ENCODE measurements at regions not wholly inside any gene's neighbourhood (a gene's known extent, or its start where the extent isn't known, plus 50 kb on each side); places are given as distances from the start of the nearest gene placed in this dataset.

DNA sequence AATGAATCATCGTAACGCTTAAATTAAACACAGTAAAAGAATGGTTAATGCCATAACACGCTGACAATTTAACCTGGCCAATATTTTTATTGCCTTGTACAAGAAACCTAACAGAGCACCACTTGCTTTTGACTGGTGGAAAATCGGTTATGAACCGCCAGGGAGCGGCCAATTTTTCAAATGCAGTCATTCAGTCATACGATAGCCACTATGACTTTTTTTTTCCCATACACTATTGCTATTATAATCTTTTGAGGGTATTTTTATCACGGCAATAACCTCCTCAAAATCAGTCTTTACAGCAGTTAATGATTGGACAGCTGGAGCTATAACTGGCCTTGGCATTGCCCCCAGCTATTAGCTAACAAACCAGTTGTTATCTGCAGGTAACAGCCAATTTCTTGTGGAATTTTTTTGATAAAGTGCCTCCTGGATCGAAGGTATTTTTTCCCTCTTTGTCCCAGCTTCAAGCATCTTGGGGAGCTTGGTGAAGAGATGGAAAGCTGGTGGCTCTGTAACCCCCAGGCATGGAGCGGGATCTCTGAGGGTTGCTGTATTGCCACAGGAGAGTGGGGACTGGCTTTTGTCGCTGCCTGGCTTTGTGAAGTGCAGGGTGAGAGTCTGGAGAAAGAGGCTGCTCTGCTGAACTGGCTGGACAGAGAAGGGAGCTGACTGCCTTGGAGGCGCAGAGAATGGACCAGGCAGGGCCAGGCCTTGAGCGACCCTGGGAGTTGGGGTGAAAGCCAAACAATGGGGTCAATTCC, 198.4 kb upstream of the ZNF536 start:
- no peak overlapping the region for H3K9ac ChIP-seq (ENCODE audit: insufficient read depth in 1 of 2, low read length in 2 of 2)
- H3K36me3 ChIP-seq (ENCODE audit: control insufficient read depth in 4 of 4, insufficient read depth in 4 of 4, low read length in 4 of 4), result no peaks in the 10 kb centered on the region
- no peak overlapping the region for H3K4me3 ChIP-seq
- H3K9me3 ChIP-seq (ENCODE audit: control insufficient read depth in 4 of 4, insufficient read depth in 3 of 4, low read length in 3 of 4), result peaks cover 0 to 8% (median 1%) of the 10 kb centered on the region in 4 donors
- no peak overlapping the region for H3K27ac ChIP-seq (ENCODE audit: low read depth in 1 of 2, low read length in 1 of 2)
- no peak for DNase-seq
- ATAC-seq (ENCODE audit: insufficient read depth, low FRiP score), result no peak
- no peaks in the 10 kb centered on the region for H3K4me1 ChIP-seq (ENCODE audit: control insufficient read depth in 5 of 5, insufficient read depth in 5 of 5, low read length in 5 of 5)
- peaks cover 0 to 2% (median 0%) of the 10 kb centered on the region in 3 donors for H3K27me3 ChIP-seq (ENCODE audit: control insufficient read depth in 3 of 3, insufficient read depth in 3 of 3, low read length in 2 of 3)
- WGBS, 2 donors, result 82 to 85% methylated on average over 13 of the region's 13 CpGs
- TF ChIP-seq, protein P1, sequence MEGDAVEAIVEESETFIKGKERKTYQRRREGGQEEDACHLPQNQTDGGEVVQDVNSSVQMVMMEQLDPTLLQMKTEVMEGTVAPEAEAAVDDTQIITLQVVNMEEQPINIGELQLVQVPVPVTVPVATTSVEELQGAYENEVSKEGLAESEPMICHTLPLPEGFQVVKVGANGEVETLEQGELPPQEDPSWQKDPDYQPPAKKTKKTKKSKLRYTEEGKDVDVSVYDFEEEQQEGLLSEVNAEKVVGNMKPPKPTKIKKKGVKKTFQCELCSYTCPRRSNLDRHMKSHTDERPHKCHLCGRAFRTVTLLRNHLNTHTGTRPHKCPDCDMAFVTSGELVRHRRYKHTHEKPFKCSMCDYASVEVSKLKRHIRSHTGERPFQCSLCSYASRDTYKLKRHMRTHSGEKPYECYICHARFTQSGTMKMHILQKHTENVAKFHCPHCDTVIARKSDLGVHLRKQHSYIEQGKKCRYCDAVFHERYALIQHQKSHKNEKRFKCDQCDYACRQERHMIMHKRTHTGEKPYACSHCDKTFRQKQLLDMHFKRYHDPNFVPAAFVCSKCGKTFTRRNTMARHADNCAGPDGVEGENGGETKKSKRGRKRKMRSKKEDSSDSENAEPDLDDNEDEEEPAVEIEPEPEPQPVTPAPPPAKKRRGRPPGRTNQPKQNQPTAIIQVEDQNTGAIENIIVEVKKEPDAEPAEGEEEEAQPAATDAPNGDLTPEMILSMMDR (IDR thresholded peaks at IDR 0.05; ENCODE audit: control extremely low read depth, extremely low read depth), result no peak

DNA sequence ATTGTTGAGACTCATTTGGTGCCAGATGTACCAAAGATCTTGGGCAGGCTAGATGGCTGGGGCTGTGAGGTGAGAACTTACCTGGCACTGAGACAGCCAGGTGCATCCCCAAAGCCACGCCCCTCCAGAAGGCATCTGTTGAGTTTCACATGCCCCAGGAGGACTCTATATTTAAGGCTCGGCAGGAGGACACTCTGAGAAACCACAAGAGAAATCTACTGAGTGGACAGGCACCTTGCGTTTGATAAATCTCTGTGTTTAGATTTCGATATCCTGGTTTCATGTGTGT, 197.9 kb upstream of the ZNF536 start:
- H3K4me3 ChIP-seq, result no peak overlapping the region
- no peak overlapping the region for H3K27ac ChIP-seq (ENCODE audit: low read depth in 1 of 2, low read length in 1 of 2)
- peaks cover 0 to 9% (median 1%) of the 10 kb centered on the region in 4 donors for H3K9me3 ChIP-seq (ENCODE audit: control insufficient read depth in 4 of 4, insufficient read depth in 3 of 4, low read length in 3 of 4)
- no peak overlapping the region for H3K9ac ChIP-seq (ENCODE audit: insufficient read depth in 1 of 2, low read length in 2 of 2)
- DNase-seq (no peak), ATAC-seq (ENCODE audit: insufficient read depth, low FRiP score) (no peak)
- H3K36me3 ChIP-seq (ENCODE audit: control insufficient read depth in 4 of 4, insufficient read depth in 4 of 4, low read length in 4 of 4), result no peaks in the 10 kb centered on the region
- TF ChIP-seq, protein P1 (IDR thresholded peaks at IDR 0.05; ENCODE audit: control extremely low read depth, extremely low read depth), result no peak
- peaks cover 0 to 2% (median 0%) of the 10 kb centered on the region in 3 donors for H3K27me3 ChIP-seq (ENCODE audit: control insufficient read depth in 3 of 3, insufficient read depth in 3 of 3, low read length in 2 of 3)
- no peaks in the 10 kb centered on the region for H3K4me1 ChIP-seq (ENCODE audit: control insufficient read depth in 5 of 5, insufficient read depth in 5 of 5, low read length in 5 of 5)
- 76 to 88% methylated on average over 4 of the region's 4 CpGs for WGBS, 2 donors

DNA sequence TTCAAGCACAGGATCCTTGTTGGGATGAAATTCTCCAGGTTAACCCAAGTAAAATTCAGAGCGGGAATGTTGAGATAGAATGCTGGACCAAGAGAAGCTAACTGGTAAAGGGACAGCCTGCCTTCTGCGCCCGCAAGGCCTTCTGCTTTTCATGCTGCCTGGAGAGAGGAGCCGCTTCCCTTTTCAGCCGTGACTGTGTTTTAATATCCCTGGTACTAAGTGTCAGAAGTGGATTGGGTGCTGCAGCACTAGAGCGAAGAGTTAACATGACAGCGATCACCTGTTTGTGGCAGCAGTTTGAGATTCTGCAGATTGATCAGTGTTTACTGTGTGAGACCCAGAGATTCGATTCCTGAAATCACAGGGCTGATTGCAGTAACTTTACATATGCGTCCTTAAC, 197.4 kb upstream of the ZNF536 start:
- 81 to 86% methylated on average over 9 of the region's 9 CpGs for WGBS, 2 donors
- Histone ChIP-seq H3K4me1 (ENCODE audit: control insufficient read depth in 5 of 5, insufficient read depth in 5 of 5, low read length in 5 of 5) (no peaks in the 10 kb centered on the region), H3K9me3 (ENCODE audit: control insufficient read depth in 4 of 4, insufficient read depth in 3 of 4, low read length in 3 of 4) (peaks cover 0 to 11% (median 1%) of the 10 kb centered on the region in 4 donors), H3K27ac (ENCODE audit: low read depth in 1 of 2, low read length in 1 of 2) (no peak overlapping the region), H3K36me3 (ENCODE audit: control insufficient read depth in 4 of 4, insufficient read depth in 4 of 4, low read length in 4 of 4) (no peaks in the 10 kb centered on the region), H3K9ac (ENCODE audit: insufficient read depth in 1 of 2, low read length in 2 of 2) (no peak overlapping the region), H3K4me3 (no peak overlapping the region), H3K27me3 (ENCODE audit: control insufficient read depth in 3 of 3, insufficient read depth in 3 of 3, low read length in 2 of 3) (peaks cover 0 to 2% (median 0%) of the 10 kb centered on the region in 3 donors)
- ATAC-seq (ENCODE audit: insufficient read depth, low FRiP score) (no peak), DNase-seq (no peak)
- TF ChIP-seq, protein P1 (IDR thresholded peaks at IDR 0.05; ENCODE audit: control extremely low read depth, extremely low read depth), result no peak

DNA sequence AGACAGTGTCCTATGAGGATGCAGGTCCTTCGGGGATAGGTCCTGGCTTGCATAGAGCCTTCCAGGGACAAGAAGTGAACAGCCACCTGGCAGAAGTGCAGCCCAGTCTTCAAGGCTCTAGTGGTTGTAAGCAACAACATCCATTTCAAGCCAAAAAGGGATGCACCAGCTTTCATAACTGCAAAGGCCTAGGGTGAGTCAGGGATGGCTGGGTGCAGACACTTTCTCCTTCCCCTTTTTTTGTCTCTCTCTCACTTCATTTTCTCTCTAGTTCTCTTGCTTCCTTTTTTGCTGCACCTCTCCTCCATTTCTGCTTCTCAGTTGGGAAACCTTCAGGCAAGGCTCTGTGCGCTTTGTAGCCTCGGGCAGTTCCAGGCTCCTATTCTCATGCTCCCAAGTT, 196.2 kb upstream of the ZNF536 start:
- H3K4me1 ChIP-seq (ENCODE audit: control insufficient read depth in 5 of 5, insufficient read depth in 5 of 5, low read length in 5 of 5), result no peaks in the 10 kb centered on the region
- H3K27ac ChIP-seq (ENCODE audit: low read depth in 1 of 2, low read length in 1 of 2), result no peak overlapping the region
- TF ChIP-seq, protein P1 (IDR thresholded peaks at IDR 0.05; ENCODE audit: control extremely low read depth, extremely low read depth), result no peak
- no peaks in the 10 kb centered on the region for H3K27me3 ChIP-seq (ENCODE audit: control insufficient read depth in 3 of 3, insufficient read depth in 3 of 3, low read length in 2 of 3)
- WGBS, 2 donors, result 88 to 89% methylated on average over 3 of the region's 3 CpGs
- ATAC-seq (ENCODE audit: insufficient read depth, low FRiP score) (no peak), DNase-seq (no peak)
- no peak overlapping the region for H3K4me3 ChIP-seq
- no peak overlapping the region for H3K9ac ChIP-seq (ENCODE audit: insufficient read depth in 1 of 2, low read length in 2 of 2)
- peaks cover 0 to 10% (median 0%) of the 10 kb centered on the region in 4 donors for H3K9me3 ChIP-seq (ENCODE audit: control insufficient read depth in 4 of 4, insufficient read depth in 3 of 4, low read length in 3 of 4)
- no peaks in the 10 kb centered on the region for H3K36me3 ChIP-seq (ENCODE audit: control insufficient read depth in 4 of 4, insufficient read depth in 4 of 4, low read length in 4 of 4)
